ENCODE measurements at regions not wholly inside any gene's neighbourhood (a gene's known extent, or its start where the extent isn't known, plus 50 kb on each side); places are given as distances from the start of the nearest gene placed in this dataset.

DNA sequence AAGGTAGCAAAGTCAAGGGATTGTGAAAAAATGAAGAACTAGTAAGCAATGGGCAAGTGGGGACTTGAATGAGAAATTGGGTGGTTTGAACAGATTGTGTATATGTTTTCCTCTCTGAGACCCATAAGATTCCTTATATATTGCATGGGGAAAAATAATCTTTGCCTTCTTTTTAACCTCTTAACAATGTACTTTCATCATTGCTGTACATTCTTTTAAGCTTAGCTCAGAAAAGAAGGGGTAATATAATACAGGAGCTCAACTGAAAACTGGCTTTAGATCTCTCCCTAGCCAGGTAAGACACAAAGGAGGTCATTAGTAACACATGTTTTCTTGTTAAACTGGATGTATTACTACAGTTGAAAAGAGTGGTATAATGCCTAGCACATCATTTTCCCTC lies 287.2 kb downstream of the RNF144B start:
- FAIRE-seq = no peak

DNA sequence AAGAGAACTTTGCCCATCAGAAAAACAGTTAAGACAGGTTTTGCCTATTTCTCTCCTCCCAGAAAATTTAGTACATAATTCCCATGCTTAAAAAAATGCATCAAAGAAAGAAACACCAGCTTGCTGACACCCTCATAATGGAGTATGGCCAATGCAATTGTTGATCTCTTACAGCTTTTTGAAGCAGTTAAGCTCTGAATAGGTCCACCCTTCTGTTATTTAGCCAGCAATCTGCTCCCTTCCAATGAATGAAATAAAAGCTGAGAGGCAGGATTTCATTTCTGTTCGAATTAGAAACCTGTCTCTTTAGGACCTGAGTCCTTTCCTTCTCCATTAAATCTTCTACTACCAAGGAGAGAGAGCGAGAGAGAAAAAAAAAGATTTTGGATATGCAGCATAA lies 288.7 kb downstream of the RNF144B start:
- FAIRE-seq = no peak

DNA sequence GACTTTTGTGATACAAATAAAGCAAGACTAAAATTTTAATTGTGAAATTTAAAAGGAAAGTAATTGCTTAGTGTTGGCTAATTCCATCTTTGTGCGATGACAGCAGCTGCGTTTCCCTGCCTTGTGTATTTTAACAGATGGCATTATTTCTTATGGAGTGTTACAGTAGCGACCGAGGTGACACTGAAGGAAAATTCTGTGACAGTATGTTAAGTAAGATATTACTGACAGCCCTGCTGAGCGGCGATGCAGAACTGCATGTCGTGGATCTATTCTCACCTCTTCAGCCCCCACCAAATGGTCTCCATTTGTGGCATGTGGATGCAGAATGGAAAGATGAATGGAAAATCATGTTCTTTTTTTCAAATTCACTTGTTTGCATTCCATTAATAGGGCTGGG lies 289.4 kb downstream of the RNF144B start:
- FAIRE-seq = no peak

DNA sequence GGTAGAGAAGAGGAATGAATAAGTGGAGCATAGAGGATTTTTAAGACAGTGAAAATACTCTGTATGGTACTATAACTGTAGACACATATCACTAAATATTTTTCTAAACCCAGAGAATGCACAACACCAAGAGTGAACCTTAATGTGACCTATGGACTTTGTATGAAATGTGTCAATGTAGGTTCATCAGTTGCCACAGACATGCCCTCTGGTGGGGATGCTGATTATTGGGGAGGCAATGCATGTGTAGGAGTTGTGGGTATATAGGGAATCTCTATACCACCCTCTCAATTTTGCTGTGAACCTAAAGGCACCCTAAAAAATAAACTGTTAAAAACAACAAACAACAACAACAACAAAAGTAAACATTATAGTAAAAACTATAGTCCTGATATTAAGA lies 293.7 kb downstream of the RNF144B start:
- no peak for FAIRE-seq

DNA sequence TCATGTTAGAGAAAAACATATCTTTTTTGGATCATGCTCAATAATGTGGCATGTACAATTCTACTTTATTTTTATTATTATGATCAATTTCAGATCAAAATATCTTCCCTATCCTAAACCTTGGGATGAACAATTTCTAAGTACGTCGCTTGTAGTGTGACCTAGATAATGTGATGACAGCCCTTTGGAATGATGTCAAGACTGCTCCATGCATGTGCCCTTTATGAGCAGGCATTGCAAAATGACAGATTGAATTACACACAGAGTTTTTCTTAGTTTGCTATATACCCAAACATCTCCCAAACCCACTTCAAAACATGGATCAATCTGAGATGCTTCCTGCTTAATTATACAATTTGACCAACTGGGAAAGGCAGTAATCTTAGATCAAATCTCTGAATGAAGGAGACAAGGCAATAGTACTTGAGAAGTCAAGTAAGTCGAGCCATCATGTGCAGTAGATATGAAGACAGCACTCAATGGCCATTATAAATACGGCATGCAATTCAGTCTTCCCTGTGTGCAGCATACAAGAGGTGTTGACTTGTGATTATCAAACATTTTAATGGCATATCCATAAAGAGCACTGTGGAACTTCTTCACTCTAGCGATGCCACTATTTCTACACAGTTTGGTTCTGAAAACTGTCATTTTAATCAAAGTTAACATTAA lies 294.8 kb downstream of the RNF144B start:
- no peak for FAIRE-seq

DNA sequence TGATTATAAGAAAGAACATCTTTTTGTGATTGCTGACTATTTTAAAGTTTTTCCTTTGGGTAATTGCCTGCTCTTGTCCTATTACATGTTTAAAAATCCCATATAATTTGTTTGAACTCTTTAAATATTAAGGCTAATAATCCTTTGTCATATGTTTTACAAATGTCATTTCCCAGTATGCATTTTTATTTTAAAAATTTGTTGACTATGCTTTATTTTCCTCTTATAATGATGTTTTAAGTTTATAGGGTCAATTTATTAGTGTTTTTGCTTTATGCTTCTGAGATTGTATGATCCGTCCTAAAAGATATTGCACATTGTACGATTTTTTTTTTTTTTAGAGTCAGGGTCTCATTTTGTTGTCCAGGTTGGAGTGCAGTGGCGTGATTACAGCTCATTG lies 297.2 kb downstream of the RNF144B start:
- FAIRE-seq = no peak

DNA sequence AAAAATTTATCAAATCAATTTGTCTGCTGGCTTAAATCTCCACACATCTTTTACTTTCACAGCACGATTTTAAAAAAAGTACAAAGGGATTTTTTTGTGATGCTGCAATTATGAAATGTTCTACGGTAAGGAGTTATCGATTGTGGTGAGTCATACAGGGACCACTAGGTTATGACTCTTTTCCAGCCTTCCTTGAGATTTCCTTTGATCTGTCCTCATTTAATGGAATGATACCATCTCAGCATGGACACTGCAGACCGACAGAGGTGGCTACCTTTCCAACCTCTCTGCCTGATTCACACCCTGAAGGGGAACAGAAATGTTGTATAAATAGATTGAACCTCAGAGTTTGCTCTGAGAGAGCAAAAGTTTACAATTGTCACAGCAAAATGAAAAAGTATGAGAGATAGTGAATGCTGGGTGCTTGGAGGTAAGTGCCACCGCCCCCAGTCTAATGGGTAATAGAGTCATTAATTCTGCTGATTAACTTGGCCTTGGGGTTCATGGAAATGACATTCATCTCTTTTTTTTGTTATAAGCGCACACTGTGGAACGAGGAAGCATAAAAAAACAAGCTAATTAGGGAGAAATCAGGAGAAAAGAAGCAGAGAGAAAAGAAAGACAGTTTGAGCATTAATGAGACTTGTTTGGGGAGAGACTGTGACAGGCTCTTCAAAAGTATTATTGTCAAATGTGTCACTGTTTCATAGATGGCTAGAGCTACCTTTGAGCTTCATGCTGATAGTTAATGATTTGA lies 306.0 kb downstream of the RNF144B start:
- no peak for FAIRE-seq

DNA sequence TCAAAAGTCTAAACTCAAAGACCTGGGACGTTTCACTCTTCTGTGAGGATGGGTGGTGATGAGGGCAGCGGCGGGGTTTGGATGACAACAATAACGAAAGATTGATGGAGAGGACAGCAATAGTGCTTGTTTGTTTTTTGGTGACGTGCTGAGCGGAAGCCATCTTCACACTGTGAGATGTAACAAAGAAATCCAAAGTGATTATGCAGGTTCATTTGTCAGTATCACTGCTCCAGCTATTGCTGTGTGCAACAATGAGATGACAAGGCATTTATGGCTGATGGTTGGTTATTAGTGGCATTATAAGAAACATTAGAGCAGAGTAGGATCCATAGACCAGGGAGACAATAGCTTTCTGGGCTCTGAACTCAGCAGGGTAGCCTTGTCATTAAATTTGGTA lies 306.7 kb downstream of the RNF144B start:
- FAIRE-seq = no peak

DNA sequence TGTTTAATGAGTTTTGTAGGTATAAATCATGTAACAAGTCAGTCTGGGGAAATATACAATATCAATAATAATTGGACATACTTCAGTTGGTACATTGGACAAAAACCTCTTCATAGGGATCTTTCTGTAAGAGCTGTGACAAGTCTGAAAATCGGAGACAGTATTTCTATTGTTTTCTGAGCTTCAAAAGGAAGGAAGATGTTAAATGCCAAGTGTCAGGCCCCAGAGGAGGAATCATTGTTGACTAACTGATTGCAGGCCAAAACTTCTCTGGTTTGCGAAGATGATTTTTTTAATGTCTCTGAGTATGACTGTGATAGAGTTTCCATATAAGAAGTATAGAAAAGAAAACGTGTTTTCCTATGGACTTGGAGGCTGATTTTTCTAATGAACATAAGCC lies 316.4 kb downstream of the RNF144B start:
- no peak for FAIRE-seq

DNA sequence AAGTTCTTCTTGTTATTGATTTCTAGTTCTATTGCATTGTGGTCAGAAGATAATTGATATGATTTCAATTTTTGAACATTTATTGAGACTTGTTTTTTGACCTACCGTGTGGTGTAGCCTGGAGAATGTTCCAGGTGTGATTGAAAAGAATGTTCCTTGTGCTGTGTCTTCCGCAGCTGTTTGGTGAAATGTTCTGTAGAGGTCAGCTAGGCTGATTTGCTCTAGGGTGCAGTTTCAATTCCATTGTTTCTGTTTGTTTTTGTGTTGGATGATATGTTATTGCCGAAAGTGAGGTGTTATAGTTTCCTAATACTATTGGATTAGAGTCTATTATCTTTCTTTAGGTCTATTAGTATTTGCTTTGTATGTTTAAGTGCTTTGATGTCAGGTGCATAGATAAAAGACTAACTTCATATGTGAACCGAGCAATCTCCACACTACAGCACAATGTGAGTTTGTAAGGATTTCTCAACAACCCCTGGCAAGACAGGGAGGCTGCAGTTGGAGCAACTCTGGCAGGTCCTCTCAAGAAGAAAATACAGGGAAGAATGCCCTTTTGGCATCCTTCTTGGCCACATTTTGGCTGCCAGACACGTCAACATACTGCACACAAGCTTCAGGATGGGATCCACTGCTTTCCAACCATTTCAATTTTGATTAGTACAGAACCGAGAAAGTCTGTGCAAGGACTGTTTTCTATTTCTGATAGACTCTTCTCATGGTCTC lies 320.7 kb downstream of the RNF144B start:
- no peak for FAIRE-seq

DNA sequence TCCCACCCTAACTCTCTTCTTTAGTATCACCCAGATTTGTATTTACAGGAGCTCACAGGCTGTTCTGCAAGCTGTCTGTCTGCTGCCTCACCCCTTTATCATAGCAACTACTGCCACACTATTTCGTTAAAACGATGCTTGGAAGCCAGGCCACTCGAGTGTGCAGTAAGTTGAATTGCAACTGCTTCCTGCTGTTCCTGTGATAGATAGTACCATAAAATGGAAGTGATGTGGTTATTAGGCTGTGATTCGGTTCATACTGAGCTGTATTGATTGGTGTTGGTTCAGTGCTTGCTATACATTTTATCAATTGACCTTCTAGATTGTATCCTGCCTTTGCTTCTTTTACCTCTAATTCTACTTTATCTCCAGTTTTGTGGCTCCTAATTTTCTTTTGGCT lies 325.4 kb downstream of the RNF144B start:
- no peak for FAIRE-seq

DNA sequence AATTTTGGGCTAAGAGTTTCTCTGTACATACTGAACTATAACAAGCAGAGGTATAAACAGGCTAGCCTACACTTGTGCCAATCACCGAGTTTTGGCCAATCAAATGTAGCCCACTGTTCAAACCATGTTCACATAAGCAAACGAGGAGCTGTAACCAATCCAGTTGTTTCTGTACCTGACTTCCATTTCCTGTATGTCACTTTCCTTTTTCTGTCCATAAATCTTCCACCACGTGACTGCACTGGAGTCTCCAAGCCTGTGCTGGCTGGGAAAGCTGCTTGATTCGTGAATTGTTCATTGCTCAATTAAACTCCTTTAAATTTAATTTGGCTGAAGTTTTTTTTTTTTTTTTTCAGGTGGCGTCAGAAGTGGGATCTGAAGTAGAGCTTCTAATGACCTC lies 332.9 kb downstream of the RNF144B start:
- FAIRE-seq = no peak

DNA sequence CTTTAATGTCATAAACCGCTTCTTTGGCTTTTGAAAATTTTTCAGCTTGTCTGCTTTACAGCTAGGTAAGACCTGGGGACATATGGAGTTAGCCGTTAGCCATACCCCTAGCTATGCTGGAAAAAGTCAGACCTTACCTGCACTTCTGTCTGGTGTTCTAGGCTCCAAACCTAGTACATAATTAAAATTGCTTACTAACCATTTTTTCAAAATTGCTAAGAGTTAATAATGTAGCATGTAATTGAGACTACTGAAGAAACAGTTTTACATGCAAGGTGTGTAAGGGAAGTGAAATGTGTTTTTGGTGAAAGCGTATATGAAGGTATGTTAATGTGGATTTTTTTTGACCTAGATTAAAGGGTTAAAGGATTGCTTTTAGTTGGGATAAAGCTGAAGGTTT lies 336.9 kb downstream of the RNF144B start:
- no peak for FAIRE-seq

DNA sequence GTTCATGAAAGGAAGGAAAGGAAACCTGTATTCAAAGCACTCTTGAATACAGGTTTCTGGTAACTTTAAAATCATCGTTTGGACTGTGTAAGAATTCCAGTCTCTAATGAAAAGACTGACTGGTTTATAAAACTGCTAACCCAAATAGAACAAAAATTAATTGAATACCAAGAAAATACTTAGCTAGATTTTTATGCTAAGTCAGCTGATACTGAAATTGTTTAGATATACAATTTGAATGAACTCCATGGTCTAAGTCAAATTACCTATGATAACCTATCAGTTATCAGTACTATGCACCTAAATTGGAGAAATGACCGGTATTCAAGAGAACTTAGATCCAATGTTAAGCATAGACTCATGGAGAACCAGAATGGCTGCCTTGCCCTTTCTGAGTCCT lies 338.3 kb downstream of the RNF144B start:
- no peak for FAIRE-seq

DNA sequence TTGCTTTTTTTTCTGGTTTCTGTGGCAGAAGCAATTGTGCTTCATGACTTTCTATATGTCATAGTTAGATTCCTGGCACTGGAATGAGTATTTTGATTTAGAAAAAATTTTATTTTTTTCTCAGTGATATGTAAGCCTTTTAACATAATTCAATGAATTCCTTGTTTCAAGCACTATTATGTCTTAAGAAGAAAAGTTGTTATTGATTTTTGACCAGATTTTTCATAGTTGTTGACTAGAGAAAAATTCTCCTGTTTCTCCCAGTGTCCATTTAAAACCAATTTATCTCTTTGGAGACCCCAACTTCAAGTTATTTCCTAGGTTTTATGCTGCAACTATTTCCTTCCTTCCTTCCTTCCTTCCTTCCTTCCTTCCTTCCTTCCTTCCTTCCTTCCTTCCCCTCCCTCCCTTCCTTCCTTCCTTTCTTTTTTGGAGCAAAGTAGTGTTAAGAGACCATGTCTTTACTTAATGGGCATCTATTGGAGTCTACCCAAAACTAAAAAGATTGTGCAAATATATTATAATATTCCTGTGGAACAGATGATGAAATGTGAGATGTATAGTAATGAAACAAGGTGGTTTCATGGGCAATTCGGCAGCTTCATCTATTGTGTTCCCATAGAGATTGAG lies 346.9 kb downstream of the RNF144B start:
- FAIRE-seq = no peak

DNA sequence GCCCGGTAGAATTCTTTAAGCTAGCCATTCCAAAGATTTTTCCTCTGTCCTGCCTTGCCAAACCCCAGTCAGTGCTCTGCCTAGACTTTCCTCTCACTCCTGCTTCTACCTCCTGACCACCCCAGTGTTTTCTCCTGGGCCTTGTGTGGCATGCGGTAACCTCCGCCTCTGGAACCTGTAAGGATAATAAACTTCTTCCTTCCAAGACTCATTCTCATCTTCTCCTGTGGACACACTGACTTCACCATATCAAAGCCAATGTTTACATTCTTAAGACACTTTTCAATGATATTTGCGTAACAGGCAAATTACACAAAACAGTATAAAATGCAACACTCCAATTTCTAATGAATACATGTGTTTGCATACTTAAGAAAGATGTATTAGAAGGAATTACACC lies 354.6 kb downstream of the RNF144B start:
- FAIRE-seq = no peak

DNA sequence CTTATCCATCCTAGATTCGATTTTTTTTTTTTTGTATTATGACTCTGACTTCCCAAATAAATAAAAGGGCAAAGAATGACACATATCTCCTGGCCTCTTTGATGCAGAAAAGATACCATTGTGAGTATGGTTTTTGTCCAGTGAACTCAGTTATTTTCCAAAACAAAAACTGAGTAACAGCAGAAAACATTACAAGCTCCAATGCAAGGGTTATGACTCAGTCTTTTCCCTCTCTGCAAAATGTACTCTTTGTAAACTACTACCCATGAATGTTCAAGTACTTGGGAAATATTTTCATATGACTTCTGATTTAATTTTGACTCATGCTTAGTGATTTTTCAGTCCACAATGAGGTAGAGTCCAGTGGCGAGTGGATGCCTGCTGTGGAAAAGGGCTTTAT lies 355.3 kb downstream of the RNF144B start:
- no peak for FAIRE-seq

DNA sequence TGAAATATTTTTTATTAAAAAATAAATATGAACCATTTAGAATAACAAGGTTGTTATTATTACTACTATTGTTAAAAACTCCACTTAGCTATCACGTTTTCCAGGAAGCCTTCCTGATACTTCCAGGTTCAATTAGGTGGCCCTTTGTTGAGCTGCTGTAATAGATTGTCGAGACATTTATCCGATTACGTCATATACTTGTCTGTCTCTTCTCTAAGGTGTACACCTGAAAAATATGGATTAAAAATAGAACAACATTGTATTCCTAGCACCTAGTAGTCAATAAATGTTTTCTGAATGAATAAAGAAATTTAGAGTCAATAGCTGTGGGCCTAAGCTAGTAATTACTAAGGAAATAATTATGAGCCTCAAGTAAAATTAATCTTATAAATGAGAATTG lies 359.6 kb downstream of the RNF144B start:
- no peak for FAIRE-seq

DNA sequence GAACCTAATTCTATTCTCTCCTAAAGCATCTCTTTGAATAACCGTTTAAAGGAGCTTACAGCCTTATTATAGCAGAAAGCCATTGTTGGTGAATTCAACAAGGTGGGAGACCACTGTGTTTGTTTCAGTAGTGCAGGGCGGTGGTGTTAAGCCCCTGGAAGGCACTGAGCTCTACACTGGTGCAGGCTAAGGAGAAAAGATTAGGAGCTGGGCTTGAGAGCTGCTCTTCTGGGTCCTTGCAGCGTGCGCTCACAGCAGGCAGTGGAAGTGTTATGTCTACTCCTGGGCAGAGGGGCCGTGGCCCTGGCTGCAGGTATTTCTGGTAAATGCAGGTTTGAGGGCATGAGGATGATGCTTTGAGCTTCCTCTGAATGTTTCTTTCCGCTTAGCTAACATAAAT lies 361.2 kb downstream of the RNF144B start:
- no peak for FAIRE-seq

DNA sequence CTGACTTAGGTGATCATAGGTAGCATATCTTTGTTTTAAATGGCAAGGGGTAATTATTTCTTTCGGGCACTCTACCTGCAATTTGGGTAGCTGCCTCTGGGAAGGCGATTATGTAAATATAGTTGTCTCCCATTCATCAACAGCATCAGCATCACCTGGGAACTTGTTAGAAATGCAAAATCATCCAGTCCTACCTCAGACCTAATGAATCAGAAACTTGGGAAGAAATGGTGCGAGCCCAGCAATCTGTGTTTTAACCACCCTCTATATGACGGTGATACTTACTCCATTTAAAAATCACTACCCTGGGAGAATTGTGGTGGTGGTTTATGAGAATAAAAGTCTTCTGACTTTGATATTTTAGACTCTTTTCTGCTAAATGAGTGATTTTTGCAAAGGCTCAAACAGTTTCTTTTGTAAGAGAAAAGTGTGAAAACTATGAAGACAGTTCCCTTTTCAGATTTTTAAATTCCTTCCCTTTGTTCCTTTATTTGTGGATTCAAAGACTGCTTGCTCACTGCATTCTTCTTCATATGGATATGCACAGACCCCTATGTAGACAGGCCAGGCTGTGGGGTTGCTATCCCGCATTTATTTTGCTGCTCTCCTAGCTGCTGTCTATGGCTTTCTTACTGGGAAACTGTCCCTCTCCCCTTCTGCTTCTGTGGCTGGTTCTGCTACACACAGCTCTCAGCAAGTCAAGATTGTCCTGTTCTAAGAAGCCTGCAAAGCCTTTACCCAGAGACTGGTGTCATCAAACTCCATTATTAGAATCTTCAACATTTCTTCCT lies 365.3 kb downstream of the RNF144B start:
- no peak for FAIRE-seq

DNA sequence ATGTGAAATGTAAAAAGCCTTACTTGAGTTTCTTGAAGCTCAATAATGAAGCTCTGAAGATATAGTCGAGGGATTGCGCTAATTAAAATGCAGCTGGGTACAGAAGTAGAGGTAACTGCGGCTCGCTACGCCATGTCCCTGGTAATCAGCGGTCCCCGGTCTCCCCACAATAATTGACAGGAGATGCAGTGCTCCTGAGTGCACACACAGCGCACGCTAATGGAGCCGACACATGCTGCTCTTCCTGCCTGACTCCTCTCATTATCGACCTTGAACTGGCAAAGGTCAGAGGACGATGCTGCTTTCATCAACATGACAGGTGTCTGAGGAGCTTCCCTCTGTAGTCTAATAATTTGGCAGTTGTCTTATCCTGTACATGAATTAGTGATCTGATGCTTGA lies 365.9 kb downstream of the RNF144B start:
- FAIRE-seq = no peak

DNA sequence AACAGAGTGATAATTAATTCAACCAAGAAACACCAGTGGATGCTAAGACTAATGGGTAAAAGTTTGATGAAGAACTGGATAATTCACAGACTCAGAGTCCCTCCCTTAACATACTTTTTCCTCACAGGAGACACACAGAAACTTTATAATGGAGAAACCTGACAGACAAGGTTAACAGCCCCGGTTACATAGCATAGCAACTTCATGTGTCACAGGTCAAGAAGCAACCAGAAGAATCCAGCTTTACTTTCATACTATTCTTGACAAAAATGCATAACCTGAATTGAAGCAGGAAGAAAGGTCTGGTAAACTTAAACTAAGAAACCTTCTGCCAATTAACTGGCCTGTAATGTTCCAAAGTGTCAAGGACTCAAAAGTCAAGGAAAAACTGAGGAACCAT lies 375.9 kb downstream of the RNF144B start:
- FAIRE-seq = no peak

DNA sequence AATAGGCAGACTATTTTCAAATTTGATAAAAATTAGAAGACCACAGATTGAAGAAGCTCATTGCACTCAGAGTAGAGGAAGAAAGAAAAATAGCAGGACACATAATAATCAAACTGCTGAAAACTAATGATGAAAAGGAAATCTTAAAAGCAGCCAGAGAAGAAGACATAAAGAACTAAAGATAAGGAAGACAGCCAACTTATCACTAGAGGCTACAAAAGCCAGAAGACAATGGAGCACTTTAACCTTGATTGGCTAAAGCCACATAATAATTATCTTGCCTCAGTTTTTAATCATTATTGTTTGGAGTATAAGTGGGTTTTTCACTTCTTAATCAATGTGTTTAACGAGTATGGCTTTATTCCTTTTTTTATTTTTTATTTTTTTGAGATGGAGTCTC lies 397.6 kb downstream of the RNF144B start:
- no peak for FAIRE-seq
